H7 (cell line): ENCODE measurements at regions not wholly inside any gene's neighbourhood (a gene's known extent, or its start where the extent isn't known, plus 50 kb on each side); places are given as distances from the start of the nearest gene placed in this dataset.

ENCODE experiments used
- DNase-seq: peaks from one replicate; pipeline ENCODE4 v3.0.0; 2012
- H3K27me3 ChIP-seq: 2 replicates; pipeline ENCODE4 v1.6.0; 2011; ENCODE audit warnings: mild to moderate bottlenecking, low read length; ENCODE audit not compliant: control insufficient read depth, insufficient read depth
- H3K36me3 ChIP-seq: replicated peaks from 2 replicates; pipeline ENCODE4 v1.5.1; 2011; ENCODE audit warnings: low read length; ENCODE audit not compliant: control insufficient read depth, insufficient read depth
- H3K4me3 ChIP-seq: 2 replicates; pipeline ENCODE4 v1.5.1; 2011; ENCODE audit warnings: low read depth, mild to moderate bottlenecking, control low read depth, low read length, moderate library complexity; ENCODE audit not compliant: insufficient read depth

DNA sequence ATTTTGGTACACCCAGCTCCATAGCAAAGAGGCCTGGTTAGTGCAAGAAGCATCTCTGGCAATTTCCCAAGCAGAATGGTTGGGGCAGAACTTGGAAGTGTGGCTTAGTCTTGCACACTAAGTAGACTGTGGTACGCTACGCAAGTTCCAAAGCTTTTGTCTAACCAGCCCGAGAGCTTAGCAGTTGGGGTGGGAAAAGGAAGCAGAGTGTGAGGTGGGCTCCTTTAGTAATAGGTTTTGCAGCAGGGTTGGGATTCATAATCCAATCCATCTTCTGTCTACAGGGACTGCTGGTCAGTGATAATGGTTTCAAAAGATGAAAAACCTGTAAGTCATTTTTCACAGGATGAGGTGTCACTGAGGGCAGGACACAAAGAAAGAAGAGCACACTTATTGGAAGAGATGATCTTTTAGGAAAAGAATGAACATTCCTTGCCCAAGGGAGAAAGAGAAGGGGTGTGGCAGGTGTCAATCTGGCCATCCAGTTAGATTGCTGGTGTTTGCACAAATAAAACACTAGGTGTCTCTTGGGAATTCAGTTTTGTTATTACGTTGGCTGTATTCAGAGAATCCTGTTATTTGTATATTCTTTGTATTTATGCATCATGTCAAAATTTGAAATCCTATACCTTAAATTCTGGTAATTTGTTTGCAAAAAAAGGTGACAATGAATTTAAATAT is 244.3 kb downstream of the GPAT3 start:
- H3K27me3 ChIP-seq: peaks cover 6% of the 10 kb centered on the region; the same call in 1 of the 2 replicates
- H3K4me3 ChIP-seq: no peak overlapping the region

GRCh38 chr4:83779103-83780052 is 243.5 kb downstream of the GPAT3 start:
- Histone ChIP-seq H3K36me3 (no peaks in the 10 kb centered on the region), H3K4me3 (no peak overlapping the region), H3K27me3 (peaks cover 6% of the 10 kb centered on the region; the same call in 1 of the 2 replicates)
- no peak for DNase-seq

More for the DNA sequence above, 244.3 kb downstream of the GPAT3 start:
- H3K36me3 ChIP-seq: no peaks in the 10 kb centered on the region
- DNase-seq: no peak

- no peak overlapping the region for H3K4me3 ChIP-seq
- H3K27me3 ChIP-seq: no peaks in the 10 kb centered on the region
- no peak for DNase-seq
- no peaks in the 10 kb centered on the region for H3K36me3 ChIP-seq
These were observed 236.8 kb downstream of the GPAT3 start for GRCh38 chr4:83772685-83773084.

- Histone ChIP-seq H3K4me3 (no peak overlapping the region), H3K36me3 (no peaks in the 10 kb centered on the region), H3K27me3 (no peaks in the 10 kb centered on the region)
- peak; percentile 30 for DNase-seq
These were observed 235.3 kb downstream of the GPAT3 start for GRCh38 chr4:83771113-83771705.

DNA sequence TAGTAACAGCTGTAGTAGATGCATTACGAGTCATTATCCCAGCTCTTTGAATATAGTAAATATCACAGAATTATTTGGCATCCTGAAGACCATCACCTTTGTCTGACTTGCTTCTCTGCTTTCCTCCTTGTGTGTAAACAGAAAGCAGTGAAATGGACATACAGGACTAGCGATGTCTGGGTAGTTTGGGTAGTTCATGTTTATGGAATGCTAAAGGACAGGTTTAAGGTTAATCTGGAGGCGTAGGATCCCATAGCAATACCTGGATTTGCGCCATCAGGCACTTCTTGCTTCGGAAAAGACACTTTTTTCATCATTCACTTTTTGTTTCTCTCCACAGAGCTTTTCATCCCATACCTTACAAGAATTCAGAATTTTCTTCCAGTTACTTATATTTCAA is 232.2 kb downstream of the GPAT3 start:
- DNase-seq: no peak
- no peaks in the 10 kb centered on the region for H3K36me3 ChIP-seq
- H3K4me3 ChIP-seq: no peak overlapping the region
- no peaks in the 10 kb centered on the region for H3K27me3 ChIP-seq

- Histone ChIP-seq H3K36me3 (no peaks in the 10 kb centered on the region), H3K4me3 (no peak overlapping the region), H3K27me3 (no peaks in the 10 kb centered on the region)
- no peak for DNase-seq
These were observed 231.2 kb downstream of the GPAT3 start for GRCh38 chr4:83767067-83767466.

DNA sequence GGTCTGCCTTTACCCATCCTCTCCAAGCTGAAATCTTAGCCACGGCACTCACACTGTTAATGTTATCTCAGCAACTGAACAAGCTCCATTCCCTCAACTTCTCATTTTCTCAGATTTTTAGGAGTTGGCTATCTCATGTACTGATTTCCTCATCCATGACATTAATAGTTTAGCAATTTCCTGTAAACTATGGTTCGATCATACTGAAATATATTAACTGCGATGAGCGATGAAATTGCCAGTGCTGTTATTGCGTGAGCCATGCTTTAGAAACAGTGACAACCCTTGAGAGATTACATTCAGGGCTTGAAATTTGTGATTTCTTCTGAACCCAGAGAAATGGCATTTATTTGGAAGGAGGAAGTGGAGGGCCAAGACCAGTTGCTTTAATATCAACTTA is 223.7 kb downstream of the GPAT3 start:
- no peaks in the 10 kb centered on the region for H3K27me3 ChIP-seq
- no peaks in the 10 kb centered on the region for H3K36me3 ChIP-seq
- DNase-seq: no peak
- no peak overlapping the region for H3K4me3 ChIP-seq

DNA sequence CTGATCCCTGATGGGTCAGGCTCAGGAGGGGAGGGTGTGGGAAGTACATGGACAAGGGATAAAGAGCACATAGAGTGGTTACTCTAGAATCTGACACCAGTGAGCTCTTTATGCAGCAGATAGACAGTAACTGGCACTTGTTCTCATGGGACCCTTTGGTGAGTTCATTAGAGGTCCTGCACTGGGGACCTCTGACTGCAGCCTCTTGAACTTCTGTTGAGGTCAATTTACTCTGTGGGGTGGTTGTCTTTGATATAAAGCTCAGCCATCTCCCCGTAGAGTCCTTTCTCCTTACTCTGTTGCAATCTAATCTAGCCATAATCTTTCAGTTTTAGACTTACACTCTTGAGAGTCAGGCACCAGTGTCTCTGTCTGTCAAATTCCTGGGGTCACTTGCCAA is 222.4 kb downstream of the GPAT3 start:
- H3K4me3 ChIP-seq: no peak overlapping the region
- H3K36me3 ChIP-seq: no peaks in the 10 kb centered on the region

DNA sequence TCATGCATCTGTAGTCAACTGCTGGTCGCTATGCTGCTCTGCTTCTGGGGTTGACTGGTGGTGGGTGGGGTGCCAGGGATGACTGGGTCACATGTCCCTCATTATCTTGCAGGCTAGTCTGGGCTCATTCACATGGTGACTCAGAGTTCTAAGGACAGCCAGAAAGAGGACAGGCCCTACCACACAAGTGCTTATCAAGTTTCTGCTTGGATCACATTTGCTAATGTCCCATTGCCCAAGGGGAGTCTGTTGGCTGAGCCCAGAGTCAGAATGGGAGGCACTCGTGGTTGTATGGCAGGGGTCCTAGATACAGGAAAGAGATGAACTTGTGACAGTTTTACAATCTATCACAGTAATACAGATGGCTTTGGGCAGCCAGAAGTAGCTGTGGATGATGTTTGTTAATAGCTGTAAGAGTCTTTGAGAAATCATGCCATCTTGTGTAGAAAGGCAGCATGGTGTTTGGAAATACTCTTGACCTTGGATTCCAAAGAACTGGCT is 221.3 kb downstream of the GPAT3 start:
- no peak overlapping the region for H3K4me3 ChIP-seq
- H3K36me3 ChIP-seq: no peaks in the 10 kb centered on the region
- H3K27me3 ChIP-seq: no peaks in the 10 kb centered on the region
- no peak for DNase-seq

More for the DNA sequence above, 222.4 kb downstream of the GPAT3 start:
- DNase-seq: no peak
- no peaks in the 10 kb centered on the region for H3K27me3 ChIP-seq

GRCh38 chr4:83753260-83753659 is 217.4 kb downstream of the GPAT3 start:
- DNase-seq: peak; percentile 14
- Histone ChIP-seq H3K36me3 (no peaks in the 10 kb centered on the region), H3K27me3 (no peaks in the 10 kb centered on the region), H3K4me3 (no peak overlapping the region)

DNA sequence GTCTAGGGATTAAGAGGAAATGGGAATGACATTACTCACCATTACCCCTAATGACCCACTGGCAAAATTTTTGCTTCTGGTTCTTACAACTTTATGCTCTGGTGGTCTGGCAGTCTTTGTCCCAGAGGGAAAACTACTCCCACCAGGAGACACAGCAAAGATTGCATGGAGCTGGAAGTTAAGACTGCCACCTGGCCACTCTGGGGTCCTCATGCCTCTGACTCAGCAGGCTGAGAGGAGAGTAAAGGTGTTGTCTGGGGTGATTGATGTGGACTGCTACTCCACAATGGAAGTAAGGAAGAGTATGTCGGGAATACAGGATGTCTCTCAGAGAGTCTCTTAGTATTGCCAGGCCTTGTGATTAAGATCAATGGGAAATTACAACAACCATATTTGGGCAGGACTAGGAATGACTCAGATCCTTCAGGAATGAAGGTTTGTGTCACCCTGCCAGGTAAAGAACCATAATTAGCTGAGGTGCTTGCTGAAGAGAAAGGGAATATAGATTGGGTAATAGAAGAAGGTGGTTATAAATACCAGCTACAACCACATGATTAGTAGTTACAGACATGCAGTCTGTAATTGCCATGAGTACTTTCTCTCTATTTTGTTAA is 215.5 kb downstream of the GPAT3 start:
- DNase-seq: no peak
- no peak overlapping the region for H3K4me3 ChIP-seq
- no peaks in the 10 kb centered on the region for H3K36me3 ChIP-seq
- no peaks in the 10 kb centered on the region for H3K27me3 ChIP-seq

DNA sequence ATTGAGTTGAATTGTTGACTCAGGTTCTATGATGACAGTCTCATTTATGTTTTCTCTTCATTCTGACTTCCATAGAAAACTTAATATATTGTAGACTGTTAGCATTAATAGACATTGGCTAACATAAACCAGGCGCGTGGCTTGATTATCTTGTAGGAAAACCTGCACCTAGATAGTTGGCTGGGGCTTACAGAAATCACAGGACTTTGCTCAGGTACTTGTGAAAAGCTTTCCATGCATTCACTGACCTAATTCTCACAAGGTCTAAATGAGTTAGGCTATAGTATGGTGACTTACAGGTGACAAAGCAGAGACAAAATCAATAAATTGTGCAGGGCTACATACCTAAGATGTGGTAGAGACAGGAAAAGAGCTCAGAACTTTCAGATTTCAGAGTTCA is 212.8 kb downstream of the GPAT3 start:
- no peak for DNase-seq
- H3K4me3 ChIP-seq: no peak overlapping the region
- H3K36me3 ChIP-seq: no peaks in the 10 kb centered on the region
- no peaks in the 10 kb centered on the region for H3K27me3 ChIP-seq

- no peak overlapping the region for H3K4me3 ChIP-seq
- no peaks in the 10 kb centered on the region for H3K36me3 ChIP-seq
- H3K27me3 ChIP-seq: no peaks in the 10 kb centered on the region
- no peak for DNase-seq
These were observed 203.0 kb downstream of the GPAT3 start for GRCh38 chr4:83738895-83739294.

DNA sequence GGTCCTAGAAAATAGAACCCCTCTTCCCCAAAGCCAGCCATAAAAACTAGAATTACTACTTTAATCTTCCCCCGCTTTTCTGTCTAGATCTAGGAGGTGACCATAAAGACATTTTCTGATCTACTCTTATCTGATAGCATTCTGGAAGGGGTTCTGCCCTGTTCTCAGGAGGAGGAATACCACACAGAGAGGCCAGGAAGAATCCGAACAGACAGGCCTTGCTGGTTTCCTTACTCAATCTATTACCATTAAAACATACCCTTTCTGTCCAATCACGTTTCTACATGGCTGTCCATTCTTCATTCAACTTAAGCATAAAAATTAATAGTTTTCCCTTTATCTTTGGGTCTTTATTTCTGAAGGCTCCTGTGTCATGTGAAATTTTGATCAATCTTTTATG is 198.7 kb downstream of the GPAT3 start:
- H3K27me3 ChIP-seq: no peaks in the 10 kb centered on the region
- no peak overlapping the region for H3K4me3 ChIP-seq
- H3K36me3 ChIP-seq: no peaks in the 10 kb centered on the region
- no peak for DNase-seq
